ENCODE measurements at regions not wholly inside any gene's neighbourhood (a gene's known extent, or its start where the extent isn't known, plus 50 kb on each side); places are given as distances from the start of the nearest gene placed in this dataset.

DNA sequence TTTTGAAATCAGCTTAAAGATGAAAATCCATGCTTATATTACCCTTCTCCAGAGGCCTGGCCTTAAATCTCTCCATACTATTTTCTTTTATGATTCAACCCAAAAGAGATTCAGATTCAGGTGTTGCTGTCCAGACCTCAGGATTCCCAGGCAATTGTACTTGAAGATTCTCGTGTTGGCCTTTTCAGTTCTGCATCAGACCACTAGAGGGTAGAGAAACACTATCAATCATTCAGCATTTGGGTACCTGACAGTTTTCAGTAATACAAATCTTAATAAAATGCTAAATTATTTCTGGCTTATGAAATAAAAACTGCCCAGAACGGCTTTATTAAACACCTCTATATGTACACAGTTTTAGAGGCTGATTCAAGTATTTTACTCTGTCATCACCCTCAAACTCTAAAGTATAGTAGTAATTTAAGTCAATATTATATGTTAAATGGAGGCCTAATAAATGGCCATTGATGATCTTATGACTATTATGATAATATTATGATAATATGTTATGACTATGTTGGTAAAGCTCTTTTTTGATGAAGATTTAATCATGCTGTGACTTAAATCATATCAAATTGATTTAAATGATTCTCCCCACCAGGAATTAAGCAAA, 301.1 kb downstream of the DUSP6 start:
- no peak for DNase-seq
- Histone ChIP-seq H3K27me3 (no peaks in the 10 kb centered on the region), H3K9me3 (no peaks in the 10 kb centered on the region), H3K4me1 (ENCODE audit: insufficient read depth) (no peaks in the 10 kb centered on the region), H3K4me3 (no peak overlapping the region), H3K36me3 (no peaks in the 10 kb centered on the region), H3K27ac (no peak overlapping the region)
- WGBS, 3 donors, result 2 to 5% (median 5%) methylated on average over 2 of the region's 2 CpGs
- TF ChIP-seq EP300 (IDR thresholded peaks at IDR 0.05) (no peak), POLR2A (IDR thresholded peaks at IDR 0.05) (no peak)
- TF ChIP-seq, protein P1, sequence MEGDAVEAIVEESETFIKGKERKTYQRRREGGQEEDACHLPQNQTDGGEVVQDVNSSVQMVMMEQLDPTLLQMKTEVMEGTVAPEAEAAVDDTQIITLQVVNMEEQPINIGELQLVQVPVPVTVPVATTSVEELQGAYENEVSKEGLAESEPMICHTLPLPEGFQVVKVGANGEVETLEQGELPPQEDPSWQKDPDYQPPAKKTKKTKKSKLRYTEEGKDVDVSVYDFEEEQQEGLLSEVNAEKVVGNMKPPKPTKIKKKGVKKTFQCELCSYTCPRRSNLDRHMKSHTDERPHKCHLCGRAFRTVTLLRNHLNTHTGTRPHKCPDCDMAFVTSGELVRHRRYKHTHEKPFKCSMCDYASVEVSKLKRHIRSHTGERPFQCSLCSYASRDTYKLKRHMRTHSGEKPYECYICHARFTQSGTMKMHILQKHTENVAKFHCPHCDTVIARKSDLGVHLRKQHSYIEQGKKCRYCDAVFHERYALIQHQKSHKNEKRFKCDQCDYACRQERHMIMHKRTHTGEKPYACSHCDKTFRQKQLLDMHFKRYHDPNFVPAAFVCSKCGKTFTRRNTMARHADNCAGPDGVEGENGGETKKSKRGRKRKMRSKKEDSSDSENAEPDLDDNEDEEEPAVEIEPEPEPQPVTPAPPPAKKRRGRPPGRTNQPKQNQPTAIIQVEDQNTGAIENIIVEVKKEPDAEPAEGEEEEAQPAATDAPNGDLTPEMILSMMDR (IDR thresholded peaks at IDR 0.05), result peak; percentile 6 to 72 (median 49)
- intact Hi-C loops (cut with DNase I), result loop anchor here in 2 of 4 donors (5.0 to 10.0 kb wide), 2 partner anchors 411 to 414 kb away; no protein-coding TSS in a partner anchor

DNA sequence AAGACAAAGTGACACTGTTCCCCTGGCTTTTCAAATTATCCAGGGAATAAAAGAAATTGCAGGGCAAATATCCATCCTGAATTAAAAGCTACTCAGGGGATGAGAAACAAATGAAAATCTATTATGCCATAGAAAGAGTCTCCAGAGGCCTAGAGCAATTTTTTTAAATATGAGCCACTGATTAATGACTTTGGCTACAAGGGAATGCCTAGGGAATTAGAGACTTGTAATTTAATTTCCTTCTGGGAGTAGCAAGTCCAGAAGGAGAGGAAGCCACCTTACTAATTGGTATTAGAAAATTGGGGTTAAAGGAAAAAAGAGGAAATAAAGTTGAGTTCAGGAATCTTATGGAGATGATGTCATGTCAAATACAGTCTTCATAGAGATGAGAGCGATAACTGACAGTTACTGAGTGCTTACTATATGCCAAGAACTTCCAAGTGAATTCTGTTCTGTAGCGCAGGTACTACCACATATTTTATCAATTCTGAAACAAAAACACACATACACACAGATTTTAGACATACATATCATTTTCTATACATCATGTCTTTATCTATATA, 304.4 kb downstream of the DUSP6 start:
- H3K4me3 ChIP-seq, result no peak overlapping the region
- H3K9me3 ChIP-seq, result no peaks in the 10 kb centered on the region
- intact Hi-C loops (cut with DNase I), result no loop called here
- 95 to 98% (median 98%) methylated on average over 2 of the region's 2 CpGs for WGBS, 3 donors
- no peaks in the 10 kb centered on the region for H3K4me1 ChIP-seq (ENCODE audit: insufficient read depth)
- DNase-seq, result no peak
- TF ChIP-seq, protein P1 (IDR thresholded peaks at IDR 0.05), result no peak
- TF ChIP-seq EP300 (IDR thresholded peaks at IDR 0.05), result no peak
- TF ChIP-seq POLR2A (IDR thresholded peaks at IDR 0.05), result no peak
- no peaks in the 10 kb centered on the region for H3K36me3 ChIP-seq
- H3K27me3 ChIP-seq, result no peaks in the 10 kb centered on the region
- H3K27ac ChIP-seq, result no peak overlapping the region

GRCh38 chr12:89041078-89041477, 311.2 kb downstream of the DUSP6 start:
- no peak for DNase-seq
- H3K4me1 ChIP-seq (ENCODE audit: insufficient read depth), result no peaks in the 10 kb centered on the region
- TF ChIP-seq POLR2A (IDR thresholded peaks at IDR 0.05) (no peak), EP300 (IDR thresholded peaks at IDR 0.05) (no peak)
- TF ChIP-seq, protein P1 (IDR thresholded peaks at IDR 0.05), result no peak
- H3K27ac ChIP-seq, result no peak overlapping the region
- intact Hi-C loops (cut with DNase I), result no loop called here
- no peaks in the 10 kb centered on the region for H3K9me3 ChIP-seq
- no peaks in the 10 kb centered on the region for H3K27me3 ChIP-seq
- H3K4me3 ChIP-seq, result no peak overlapping the region
- 90 to 96% (median 90%) methylated on average over 2 of the region's 2 CpGs for WGBS, 3 donors
- H3K36me3 ChIP-seq, result no peaks in the 10 kb centered on the region

DNA sequence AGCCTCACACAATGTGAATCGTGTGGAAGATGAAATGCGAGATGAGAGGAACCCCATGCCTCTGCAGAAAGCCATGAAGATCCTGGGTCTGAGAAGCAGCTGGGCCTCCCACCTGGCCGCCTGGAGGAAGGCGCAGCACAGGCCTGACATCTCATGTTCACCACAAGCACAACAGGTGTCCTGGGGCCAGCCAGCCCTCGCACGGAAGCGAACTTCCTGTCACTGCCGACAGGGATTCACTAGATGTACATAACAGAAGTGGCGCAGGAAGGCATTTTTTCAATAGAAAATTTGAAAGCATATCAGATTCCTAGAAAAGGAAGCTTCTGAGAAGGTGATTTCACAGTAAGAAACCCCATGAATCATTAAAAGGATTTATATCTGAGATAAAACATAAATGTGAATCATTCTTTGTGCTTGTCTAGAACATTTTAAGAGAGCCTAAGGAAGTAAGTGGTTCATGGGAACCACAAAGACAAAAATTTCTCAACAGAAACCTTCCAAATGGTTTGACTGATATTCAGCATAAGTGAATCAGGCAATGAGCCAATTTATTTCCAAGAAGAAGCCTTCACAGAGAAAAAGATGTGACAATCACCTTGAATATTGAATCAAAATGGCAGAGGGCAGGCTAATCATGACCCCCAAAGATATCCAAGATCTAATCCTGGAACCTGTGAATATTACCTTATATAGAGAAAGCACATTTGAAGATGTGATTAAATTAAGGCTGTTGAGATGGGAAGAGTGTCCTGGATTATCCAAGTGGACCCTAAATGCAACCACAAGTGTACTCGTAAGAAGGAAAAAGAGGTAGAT, 311.9 kb downstream of the DUSP6 start:
- no peak for TF ChIP-seq EP300 (IDR thresholded peaks at IDR 0.05)
- TF ChIP-seq POLR2A (IDR thresholded peaks at IDR 0.05), result no peak
- TF ChIP-seq, protein P1 (IDR thresholded peaks at IDR 0.05), result no peak

More for the DNA sequence above, 311.9 kb downstream of the DUSP6 start:
- Histone ChIP-seq H3K27ac (no peak overlapping the region), H3K36me3 (no peaks in the 10 kb centered on the region), H3K4me3 (no peak overlapping the region), H3K4me1 (ENCODE audit: insufficient read depth) (no peaks in the 10 kb centered on the region), H3K9me3 (no peaks in the 10 kb centered on the region), H3K27me3 (no peaks in the 10 kb centered on the region)
- WGBS, 3 donors, result 83 to 87% (median 86%) methylated on average over 10 of the region's 10 CpGs
- no peak for DNase-seq
- intact Hi-C loops (cut with DNase I), result no loop called here

Measured in ovary (tissue), 7 donors.